Left ventricle myocardium superior (tissue), 1 donor: ENCODE measurements at regions not wholly inside any gene's neighbourhood (a gene's known extent, or its start where the extent isn't known, plus 50 kb on each side); places are given as distances from the start of the nearest gene placed in this dataset.
"Not testable (repeated sequence)": the region's sequence is repeated elsewhere in the genome, so short reads cannot be mapped to it uniquely, and the experiment has no call there.

ENCODE experiments used
- ATAC-seq: fragments of 200-7000 bp; cut with Tn5 transposase; one replicate; pipeline ENCODE4 v1.9.1; 2020; ENCODE audit warnings: mild to moderate bottlenecking, moderate library complexity
- DNase-seq: peaks from one replicate; pipeline ENCODE4 v3.0.0-alpha.2; 2020
- intact Hi-C: fragments of 100-400 bp; cut with micrococcal nuclease; formaldehyde crosslinking; loops from one replicate; pipeline ENCODE4 v1.11.0; 2022
- donor health status: DM: no; HTN: yes; CAD: no; lungs with severe emphysema.

GRCh38 chr9:89687848-89688247 lies 83.0 kb downstream of the GADD45G start:
- intact Hi-C loops: no loop called here

DNA sequence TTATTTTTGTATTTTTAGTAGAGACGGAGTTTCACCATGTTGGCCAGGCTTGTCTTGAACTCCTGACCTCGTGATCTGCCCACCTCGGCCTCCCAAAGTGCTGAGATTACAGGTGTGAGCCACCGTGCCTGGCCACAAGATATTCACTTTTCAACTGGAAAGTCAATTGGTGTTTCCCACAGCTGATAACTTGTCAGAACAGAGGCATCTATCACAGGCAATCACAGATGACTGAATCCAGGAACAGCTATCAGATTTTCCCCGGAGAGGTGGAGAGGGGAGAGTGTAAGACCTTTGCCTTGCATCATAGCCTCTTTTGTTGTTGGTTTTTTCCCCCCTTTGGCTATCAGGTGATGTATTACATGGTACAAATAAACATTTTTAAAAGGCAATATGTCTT lies 84.5 kb downstream of the GADD45G start:
- intact Hi-C loops, ATAC-seq, DNase-seq: not testable (repeated sequence)

More at GRCh38 chr9:89687848-89688247, 83.0 kb downstream of the GADD45G start:
- DNase-seq (no peak), ATAC-seq (no peak)

- ATAC-seq: no peak
- intact Hi-C loops: no loop called here
Observed at GRCh38 chr9:89690334-89690912, 85.6 kb downstream of the GADD45G start.

GRCh38 chr9:89695441-89695891 lies 90.7 kb downstream of the GADD45G start:
- intact Hi-C loops: no loop called here

More at GRCh38 chr9:89690334-89690912, 85.6 kb downstream of the GADD45G start:
- no peak for DNase-seq

GRCh38 chr9:89695979-89696378 lies 91.2 kb downstream of the GADD45G start:
- intact Hi-C loops, ATAC-seq, DNase-seq: not testable (repeated sequence)

More at GRCh38 chr9:89695441-89695891, 90.7 kb downstream of the GADD45G start:
- ATAC-seq (no peak), DNase-seq (no peak)

- ATAC-seq (no peak), DNase-seq (no peak)
- intact Hi-C loops: no loop called here
Observed at GRCh38 chr9:89696780-89697179, 92.0 kb downstream of the GADD45G start.

GRCh38 chr9:89697553-89697952 lies 92.7 kb downstream of the GADD45G start:
- DNase-seq (no peak), ATAC-seq (no peak)
- intact Hi-C loops: no loop called here

GRCh38 chr9:89698411-89699005 lies 93.7 kb downstream of the GADD45G start:
- ATAC-seq (no peak), DNase-seq (no peak)
- intact Hi-C loops: no loop called here

DNA sequence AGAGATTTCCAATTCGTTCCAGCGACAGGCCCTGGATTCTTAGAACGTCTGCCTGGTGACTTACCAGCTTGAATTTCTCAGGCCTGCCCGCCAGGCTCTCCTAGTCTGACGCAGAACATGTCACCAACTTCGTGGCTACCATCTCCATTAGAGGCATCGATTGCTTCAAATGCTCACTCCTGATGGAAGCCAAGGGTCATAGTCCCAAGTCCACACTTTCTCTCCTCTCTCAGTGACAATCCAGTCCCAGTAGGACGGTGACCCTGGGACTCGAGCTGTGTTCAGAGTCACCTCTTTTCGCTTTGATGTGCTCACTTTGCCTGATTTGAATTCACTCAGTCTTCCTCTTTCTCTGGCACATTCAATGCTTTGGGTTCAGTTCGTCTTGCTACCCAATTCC lies 94.8 kb downstream of the GADD45G start:
- ATAC-seq (no peak), DNase-seq (no peak)
- intact Hi-C loops: no loop called here

DNA sequence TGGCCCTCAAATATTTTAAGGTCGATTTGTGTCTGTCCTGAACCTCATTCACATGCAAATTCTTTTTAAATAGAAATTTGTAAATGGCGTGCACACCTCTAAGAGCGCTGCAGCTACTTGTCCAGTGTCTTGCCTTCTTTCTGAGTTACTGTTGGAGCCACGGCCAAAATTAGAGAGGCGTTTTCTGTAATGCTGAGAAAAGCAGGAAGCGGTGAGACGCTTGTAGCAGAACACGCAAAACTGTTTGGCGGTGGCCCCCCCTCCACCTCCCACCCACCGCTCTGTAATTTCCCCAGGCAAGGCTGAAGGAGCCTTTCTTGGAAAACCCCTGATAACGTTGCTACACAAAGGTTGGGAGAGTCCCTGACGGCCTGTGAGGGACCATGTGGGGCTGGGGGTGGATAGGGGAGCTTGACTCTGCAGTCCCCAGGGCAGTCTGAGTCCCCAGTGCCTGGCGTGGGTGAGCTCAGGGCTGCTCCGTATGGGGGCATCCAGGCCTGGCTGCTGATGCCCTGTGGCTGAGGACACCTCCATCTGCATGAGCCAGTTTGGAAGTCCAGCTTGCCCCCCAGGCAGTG lies 96.5 kb downstream of the GADD45G start:
- DNase-seq: no peak
- no peak for ATAC-seq
- intact Hi-C loops: no loop called here

GRCh38 chr9:89702401-89702800 lies 97.6 kb downstream of the GADD45G start:
- intact Hi-C loops: no loop called here
- DNase-seq (no peak), ATAC-seq (no peak)

- ATAC-seq (no peak), DNase-seq (no peak)
- intact Hi-C loops: no loop called here
Observed at GRCh38 chr9:89705651-89706050, 100.8 kb downstream of the GADD45G start.

GRCh38 chr9:89706086-89706485 lies 101.3 kb downstream of the GADD45G start:
- DNase-seq: no peak
- intact Hi-C loops: no loop called here
- ATAC-seq: no peak

- ATAC-seq (no peak), DNase-seq (no peak)
- intact Hi-C loops: no loop called here
Observed at GRCh38 chr9:89706731-89707191, 101.9 kb downstream of the GADD45G start.

DNA sequence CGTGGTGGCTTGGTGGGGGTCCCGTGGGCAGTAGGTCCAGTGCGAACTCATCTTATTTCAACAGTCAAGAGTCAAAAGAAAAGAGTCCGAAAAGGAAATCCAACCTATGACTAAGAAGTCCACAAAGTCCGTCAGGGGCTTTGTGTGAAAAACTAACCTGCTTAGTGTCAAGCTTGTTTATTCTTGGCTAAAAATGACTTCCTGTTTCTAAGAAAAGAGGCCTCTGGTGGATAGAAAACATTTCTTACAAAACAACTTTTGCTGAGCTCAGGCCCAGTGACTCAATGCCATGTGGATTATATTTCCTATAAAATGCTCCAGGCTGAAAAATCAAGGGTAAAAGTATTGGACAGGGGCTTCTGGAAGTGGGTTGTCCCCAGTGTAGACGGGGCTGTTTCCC lies 105.9 kb downstream of the GADD45G start:
- DNase-seq: no peak
- intact Hi-C loops: no loop called here
- peak; percentile 32 for ATAC-seq

DNA sequence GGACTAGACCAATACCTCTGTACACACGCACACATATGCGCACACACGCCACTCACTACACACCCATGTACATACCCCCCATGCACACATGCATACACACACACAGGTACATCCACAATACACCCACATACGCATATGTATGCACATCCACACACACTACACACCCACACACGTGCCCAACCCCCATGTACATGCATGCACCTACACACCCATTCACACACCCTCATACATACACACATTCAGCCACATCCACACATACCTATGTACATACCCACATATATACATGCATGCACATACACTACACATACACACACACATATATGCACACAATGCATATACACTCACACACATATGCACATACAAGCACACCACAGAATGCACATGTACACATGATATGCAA lies 107.1 kb downstream of the GADD45G start:
- ATAC-seq: no peak
- intact Hi-C loops: no loop called here

GRCh38 chr9:89712283-89712682 lies 107.5 kb downstream of the GADD45G start:
- DNase-seq (no peak), ATAC-seq (no peak)
- intact Hi-C loops: no loop called here

More for the DNA sequence above, 107.1 kb downstream of the GADD45G start:
- DNase-seq: no peak

DNA sequence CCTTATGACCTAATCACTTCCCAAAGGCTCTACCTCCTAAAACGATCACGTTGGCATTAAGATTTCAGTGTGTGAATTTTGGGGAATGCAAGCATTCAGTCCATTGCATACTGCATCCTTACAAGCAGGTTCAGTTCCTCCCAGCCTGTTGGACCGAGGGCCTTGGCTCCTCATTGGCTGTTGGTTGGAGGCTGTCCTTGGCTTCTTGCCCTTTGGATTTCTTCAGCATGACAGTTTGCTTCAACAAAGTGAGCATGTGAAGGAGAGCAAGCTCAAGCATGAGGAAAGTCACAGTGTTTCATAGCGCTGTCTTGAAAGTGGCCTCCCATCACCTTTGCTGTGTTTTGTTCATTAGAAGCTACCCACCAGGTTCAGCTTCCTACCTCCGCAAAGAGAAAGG lies 109.5 kb downstream of the GADD45G start:
- no peak for DNase-seq
- intact Hi-C loops: no loop called here
- ATAC-seq: no peak

DNA sequence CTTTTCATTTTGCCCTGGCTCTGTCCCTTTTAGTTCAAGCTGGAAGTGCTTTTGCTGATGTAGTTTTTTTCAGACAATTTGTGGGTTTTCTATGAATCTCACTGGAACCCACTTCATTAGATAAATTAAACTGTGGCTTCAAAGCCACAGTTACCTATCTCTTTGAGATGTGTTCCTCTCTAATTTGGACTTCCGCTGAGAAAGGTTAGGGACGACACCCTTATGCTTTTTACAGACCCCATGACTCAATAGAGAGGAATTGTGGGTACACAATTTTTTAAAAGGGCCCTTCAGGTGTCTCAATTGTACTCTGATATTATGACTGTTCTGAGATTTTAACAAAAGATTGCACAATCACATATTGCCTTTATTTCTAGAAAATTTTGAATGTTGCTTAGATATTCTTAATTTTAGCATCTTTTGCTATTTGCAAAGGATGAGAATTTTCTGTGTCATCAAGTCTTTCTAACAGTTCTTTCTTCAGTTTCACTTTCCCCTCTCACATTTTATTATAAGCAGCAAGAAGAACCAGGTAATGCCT lies 110.6 kb downstream of the GADD45G start:
- DNase-seq (no peak), ATAC-seq (no peak)
- intact Hi-C loops: no loop called here

- ATAC-seq (no peak), DNase-seq (no peak)
- intact Hi-C loops: no loop called here
Observed at GRCh38 chr9:89715881-89716280, 111.1 kb downstream of the GADD45G start.
